Sigmoid colon (tissue), 4 donors: ENCODE measurements at regions not wholly inside any gene's neighbourhood (a gene's known extent, or its start where the extent isn't known, plus 50 kb on each side); places are given as distances from the start of the nearest gene placed in this dataset.

Experiments
- CTCF ChIP-seq, 4 experiments: fragments of 450-650 bp in 3 of 4; fragments of 200-600 bp in 1 of 4; IDR thresholded peaks; one replicate each; pipeline ENCODE4 v1.5.1; 2016 to 2019; ENCODE audit warnings: antibody characterized with exemption in 4 of 4, mild to moderate bottlenecking in 3 of 4, moderate library complexity in 2 of 4
- EP300 ChIP-seq, 4 donors: sonication (generic); formaldehyde crosslinking; IDR thresholded peaks; one replicate each; pipeline ENCODE4 v1.6.1; 2017; ENCODE audit warnings: antibody characterized with exemption in 4 of 4
- POLR2A ChIP-seq, 2 donors: fragments of 450-650 bp; IDR thresholded peaks; one replicate each; pipeline ENCODE4 v1.6.1; 2016; ENCODE audit warnings: antibody characterized with exemption in 2 of 2, mild to moderate bottlenecking in 2 of 2, moderate library complexity in 2 of 2
- POLR2AphosphoS5 ChIP-seq, 4 donors: sonication (generic); formaldehyde crosslinking; IDR thresholded peaks; one replicate each; pipeline ENCODE4 v1.6.1; 2017; ENCODE audit warnings: antibody characterized with exemption in 4 of 4

GRCh38 chr1:99527545-99527944 is 118.4 kb upstream of the PALMD start:
- no peak for TF ChIP-seq CTCF (IDR thresholded peaks at IDR 0.05)
- TF ChIP-seq POLR2A (IDR thresholded peaks at IDR 0.05): no peak
- TF ChIP-seq POLR2AphosphoS5 (IDR thresholded peaks at IDR 0.05): no peak
- no peak for TF ChIP-seq EP300 (IDR thresholded peaks at IDR 0.05)
